ENCODE measurements at regions not wholly inside any gene's neighbourhood (a gene's known extent, or its start where the extent isn't known, plus 50 kb on each side); places are given as distances from the start of the nearest gene placed in this dataset.

- DNase-seq (ENCODE audit: low spot score), result no peak
- Mint-ChIP-seq H3K4me1 (ENCODE audit: unreplicated experiment) (no peaks in the 10 kb centered on the region), H3K36me3 (ENCODE audit: low read depth, unreplicated experiment) (no peaks in the 10 kb centered on the region), H3K4me3 (ENCODE audit: unreplicated experiment) (no peak overlapping the region), H3K27ac (ENCODE audit: unreplicated experiment) (no peak overlapping the region), H3K27me3 (ENCODE audit: unreplicated experiment) (peaks cover 1% of the 10 kb centered on the region), H3K9me3 (ENCODE audit: unreplicated experiment) (no peaks in the 10 kb centered on the region)
- no peak for TF ChIP-seq CTCF (IDR thresholded peaks at IDR 0.05; ENCODE audit: unreplicated experiment)
These were observed 472.9 kb downstream of the MATN1 start for GRCh38 chr1:30250338-30250983.

- H3K4me1 Mint-ChIP-seq (ENCODE audit: unreplicated experiment), result no peaks in the 10 kb centered on the region
- no peaks in the 10 kb centered on the region for H3K36me3 Mint-ChIP-seq (ENCODE audit: low read depth, unreplicated experiment)
- TF ChIP-seq CTCF (IDR thresholded peaks at IDR 0.05; ENCODE audit: unreplicated experiment), result no peak
- H3K4me3 Mint-ChIP-seq (ENCODE audit: unreplicated experiment), result no peak overlapping the region
- H3K9me3 Mint-ChIP-seq (ENCODE audit: unreplicated experiment), result no peaks in the 10 kb centered on the region
- peaks cover 1% of the 10 kb centered on the region for H3K27me3 Mint-ChIP-seq (ENCODE audit: unreplicated experiment)
- no peak for DNase-seq (ENCODE audit: low spot score)
- H3K27ac Mint-ChIP-seq (ENCODE audit: unreplicated experiment), result no peak overlapping the region
These were observed 473.7 kb downstream of the MATN1 start for GRCh38 chr1:30249446-30250337.

GRCh38 chr1:30248774-30249173, 474.6 kb downstream of the MATN1 start:
- TF ChIP-seq CTCF (IDR thresholded peaks at IDR 0.05; ENCODE audit: unreplicated experiment), result no peak
- Mint-ChIP-seq H3K4me3 (ENCODE audit: unreplicated experiment) (no peak overlapping the region), H3K4me1 (ENCODE audit: unreplicated experiment) (peaks cover 3% of the 10 kb centered on the region), H3K27ac (ENCODE audit: unreplicated experiment) (no peak overlapping the region), H3K9me3 (ENCODE audit: unreplicated experiment) (no peaks in the 10 kb centered on the region), H3K27me3 (ENCODE audit: unreplicated experiment) (peaks cover 1% of the 10 kb centered on the region), H3K36me3 (ENCODE audit: low read depth, unreplicated experiment) (no peaks in the 10 kb centered on the region)
- DNase-seq (ENCODE audit: low spot score), result no peak

GRCh38 chr1:30248373-30248772, 475.0 kb downstream of the MATN1 start:
- H3K36me3 Mint-ChIP-seq (ENCODE audit: low read depth, unreplicated experiment), result no peaks in the 10 kb centered on the region

More at GRCh38 chr1:30248373-30248772, 475.0 kb downstream of the MATN1 start:
- Mint-ChIP-seq H3K27ac (ENCODE audit: unreplicated experiment) (no peak overlapping the region), H3K27me3 (ENCODE audit: unreplicated experiment) (peaks cover 1% of the 10 kb centered on the region), H3K9me3 (ENCODE audit: unreplicated experiment) (no peaks in the 10 kb centered on the region), H3K4me1 (ENCODE audit: unreplicated experiment) (peaks cover 4% of the 10 kb centered on the region), H3K4me3 (ENCODE audit: unreplicated experiment) (no peak overlapping the region)
- no peak for TF ChIP-seq CTCF (IDR thresholded peaks at IDR 0.05; ENCODE audit: unreplicated experiment)
- DNase-seq (ENCODE audit: low spot score), result no peak

Data from endothelial cell (in vitro differentiated cells).